ENCODE measurements at regions not wholly inside any gene's neighbourhood (a gene's known extent, or its start where the extent isn't known, plus 50 kb on each side); places are given as distances from the start of the nearest gene placed in this dataset.

GRCh38 chr13:109606520-109606919, 179.9 kb downstream of the IRS2 start:
- Histone ChIP-seq H3K4me1 (no peaks in the 10 kb centered on the region), H3K4me3 (replicated peaks in 1 of 3) (no peak overlapping the region), H3K9me3 (no peaks in the 10 kb centered on the region), H3K27ac (no peak overlapping the region), H3K27me3 (no peaks in the 10 kb centered on the region), H3K36me3 (no peaks in the 10 kb centered on the region)
- TF ChIP-seq, protein P1, sequence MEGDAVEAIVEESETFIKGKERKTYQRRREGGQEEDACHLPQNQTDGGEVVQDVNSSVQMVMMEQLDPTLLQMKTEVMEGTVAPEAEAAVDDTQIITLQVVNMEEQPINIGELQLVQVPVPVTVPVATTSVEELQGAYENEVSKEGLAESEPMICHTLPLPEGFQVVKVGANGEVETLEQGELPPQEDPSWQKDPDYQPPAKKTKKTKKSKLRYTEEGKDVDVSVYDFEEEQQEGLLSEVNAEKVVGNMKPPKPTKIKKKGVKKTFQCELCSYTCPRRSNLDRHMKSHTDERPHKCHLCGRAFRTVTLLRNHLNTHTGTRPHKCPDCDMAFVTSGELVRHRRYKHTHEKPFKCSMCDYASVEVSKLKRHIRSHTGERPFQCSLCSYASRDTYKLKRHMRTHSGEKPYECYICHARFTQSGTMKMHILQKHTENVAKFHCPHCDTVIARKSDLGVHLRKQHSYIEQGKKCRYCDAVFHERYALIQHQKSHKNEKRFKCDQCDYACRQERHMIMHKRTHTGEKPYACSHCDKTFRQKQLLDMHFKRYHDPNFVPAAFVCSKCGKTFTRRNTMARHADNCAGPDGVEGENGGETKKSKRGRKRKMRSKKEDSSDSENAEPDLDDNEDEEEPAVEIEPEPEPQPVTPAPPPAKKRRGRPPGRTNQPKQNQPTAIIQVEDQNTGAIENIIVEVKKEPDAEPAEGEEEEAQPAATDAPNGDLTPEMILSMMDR (IDR thresholded peaks at IDR 0.05), result no peak
- TF ChIP-seq POLR2A (IDR thresholded peaks at IDR 0.05), result no peak
- 24 to 50% methylated on average over 1 to 2 of the region's 2 CpGs for WGBS, 2 donors
- no peak for DNase-seq
- intact Hi-C loops (cut with DNase I), result no loop called here

DNA sequence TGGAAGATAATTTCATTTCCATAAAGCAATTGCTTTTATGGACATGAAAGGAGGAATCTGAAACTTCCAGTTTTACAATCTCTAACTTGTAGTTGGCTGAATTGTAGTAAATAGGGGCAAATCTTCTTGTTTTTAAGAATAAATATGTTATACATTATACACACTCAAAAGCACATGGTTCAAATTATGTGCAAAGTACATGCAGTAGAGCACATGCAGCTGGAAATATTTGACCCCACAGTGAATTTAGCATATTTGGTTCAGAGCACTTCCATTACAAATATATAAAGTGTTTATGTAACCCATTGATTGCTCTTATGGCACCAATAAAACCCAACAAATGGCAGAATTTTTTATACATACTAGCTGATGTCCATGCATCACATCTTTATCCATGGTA, 180.5 kb downstream of the IRS2 start:
- no peak for DNase-seq
- H3K27ac ChIP-seq, result no peak overlapping the region
- H3K36me3 ChIP-seq, result no peaks in the 10 kb centered on the region
- no peak for TF ChIP-seq POLR2A (IDR thresholded peaks at IDR 0.05)
- TF ChIP-seq, protein P1 (IDR thresholded peaks at IDR 0.05), result no peak
- no peak overlapping the region for H3K4me3 ChIP-seq (replicated peaks in 1 of 3)
- no peaks in the 10 kb centered on the region for H3K27me3 ChIP-seq
- no peaks in the 10 kb centered on the region for H3K4me1 ChIP-seq
- H3K9me3 ChIP-seq, result no peaks in the 10 kb centered on the region
- intact Hi-C loops (cut with DNase I), result no loop called here

- TF ChIP-seq, protein P1 (IDR thresholded peaks at IDR 0.05), result no peak
- no peak for TF ChIP-seq POLR2A (IDR thresholded peaks at IDR 0.05)
- no peaks in the 10 kb centered on the region for H3K27me3 ChIP-seq
- DNase-seq, result no peak
- H3K4me3 ChIP-seq (replicated peaks in 1 of 3), result no peak overlapping the region
- no peak overlapping the region for H3K27ac ChIP-seq
- no peaks in the 10 kb centered on the region for H3K4me1 ChIP-seq
- no peaks in the 10 kb centered on the region for H3K36me3 ChIP-seq
- intact Hi-C loops (cut with DNase I), result no loop called here
- H3K9me3 ChIP-seq, result no peaks in the 10 kb centered on the region
- WGBS, 2 donors, result 91 to 95% methylated on average over 4 of the region's 4 CpGs
These were observed 181.5 kb downstream of the IRS2 start for GRCh38 chr13:109604894-109605293.

- no peaks in the 10 kb centered on the region for H3K36me3 ChIP-seq
- no peaks in the 10 kb centered on the region for H3K27me3 ChIP-seq
- H3K27ac ChIP-seq, result no peak overlapping the region
- H3K4me3 ChIP-seq (replicated peaks in 1 of 3), result no peak overlapping the region
- no peaks in the 10 kb centered on the region for H3K4me1 ChIP-seq
- TF ChIP-seq, protein P1 (IDR thresholded peaks at IDR 0.05), result no peak
- TF ChIP-seq POLR2A (IDR thresholded peaks at IDR 0.05), result no peak
- intact Hi-C loops (cut with DNase I), result no loop called here
- DNase-seq, result no peak
- no peaks in the 10 kb centered on the region for H3K9me3 ChIP-seq
- WGBS, 2 donors, result 76 to 95% methylated on average over 5 of the region's 5 CpGs
These were observed 184.0 kb downstream of the IRS2 start for GRCh38 chr13:109602356-109602755.

GRCh38 chr13:109599901-109600657, 186.3 kb downstream of the IRS2 start:
- 69 to 72% methylated on average over 11 of the region's 11 CpGs for WGBS, 2 donors
- Histone ChIP-seq H3K4me3 (replicated peaks in 1 of 3) (no peak overlapping the region), H3K9me3 (no peaks in the 10 kb centered on the region), H3K36me3 (no peaks in the 10 kb centered on the region), H3K27me3 (no peaks in the 10 kb centered on the region), H3K27ac (no peak overlapping the region), H3K4me1 (no peaks in the 10 kb centered on the region)
- no peak for TF ChIP-seq POLR2A (IDR thresholded peaks at IDR 0.05)
- TF ChIP-seq, protein P1 (IDR thresholded peaks at IDR 0.05), result no peak
- DNase-seq, result no peak
- intact Hi-C loops (cut with DNase I), result no loop called here
